Neural crest cell (in vitro differentiated cells): ENCODE measurements at regions not wholly inside any gene's neighbourhood (a gene's known extent, or its start where the extent isn't known, plus 50 kb on each side); places are given as distances from the start of the nearest gene placed in this dataset.

Experiments used
- DNase-seq: peaks from one replicate; pipeline ENCODE4 v3.0.0; 2021; ENCODE audit warnings: low read depth, mixed read lengths, low spot score
- H3K27ac Mint-ChIP-seq: one replicate; pipeline ENCODE4 v1.8.0; 2021; ENCODE audit warnings: mild to moderate bottlenecking, mixed read lengths; ENCODE audit not compliant: unreplicated experiment
- H3K27me3 Mint-ChIP-seq: 2 replicates; pipeline ENCODE4 v1.8.0; 2021; ENCODE audit warnings: low read depth, mild to moderate bottlenecking, mixed read lengths
- H3K36me3 Mint-ChIP-seq: 2 replicates; pipeline ENCODE4 v1.8.0; 2021; ENCODE audit warnings: low read depth, mild to moderate bottlenecking, mixed read lengths
- H3K4me1 Mint-ChIP-seq: 2 replicates; pipeline ENCODE4 v1.8.0; 2021; ENCODE audit warnings: mixed read lengths
- H3K4me3 Mint-ChIP-seq: one replicate; pipeline ENCODE4 v1.8.0; 2021; ENCODE audit warnings: mild to moderate bottlenecking, mixed read lengths
- H3K9me3 Mint-ChIP-seq: 2 replicates; pipeline ENCODE4 v1.8.0; 2021; ENCODE audit warnings: mixed read lengths
- TF ChIP-seq, protein P1 (sequence below): fragments of 200-600 bp; sonication (generic); conservative IDR thresholded peaks from 2 replicates; pipeline ENCODE4 v1.5.0; 2021; ENCODE audit warnings: antibody characterized with exemption, mild to moderate bottlenecking

DNA sequence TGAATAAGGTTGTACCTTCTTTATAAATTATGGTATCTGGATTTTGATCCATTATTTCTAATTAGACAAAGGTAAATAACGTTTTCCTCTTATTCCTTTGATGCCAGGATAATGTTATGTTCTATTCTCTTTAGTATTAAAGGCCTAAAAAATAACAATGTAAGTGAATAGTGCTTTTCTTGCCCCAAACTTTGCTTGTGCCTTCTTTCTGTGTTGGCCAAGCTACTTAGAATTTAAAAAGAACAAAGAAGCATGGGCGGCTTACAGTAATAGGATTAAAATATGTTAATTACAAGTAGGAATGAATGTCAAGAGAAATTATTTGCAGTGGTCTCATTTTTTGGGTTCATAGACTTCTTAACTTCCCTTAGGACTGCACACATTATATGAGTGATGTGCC lies 105.0 kb upstream of the FSIP2 start:
- Mint-ChIP-seq H3K4me1 (peaks cover 7% of the 10 kb centered on the region), H3K4me3 (no peak overlapping the region), H3K9me3 (peaks cover 2% of the 10 kb centered on the region), H3K27me3 (no peaks in the 10 kb centered on the region), H3K36me3 (no peaks in the 10 kb centered on the region), H3K27ac (no peak overlapping the region)
- TF ChIP-seq, protein P1, sequence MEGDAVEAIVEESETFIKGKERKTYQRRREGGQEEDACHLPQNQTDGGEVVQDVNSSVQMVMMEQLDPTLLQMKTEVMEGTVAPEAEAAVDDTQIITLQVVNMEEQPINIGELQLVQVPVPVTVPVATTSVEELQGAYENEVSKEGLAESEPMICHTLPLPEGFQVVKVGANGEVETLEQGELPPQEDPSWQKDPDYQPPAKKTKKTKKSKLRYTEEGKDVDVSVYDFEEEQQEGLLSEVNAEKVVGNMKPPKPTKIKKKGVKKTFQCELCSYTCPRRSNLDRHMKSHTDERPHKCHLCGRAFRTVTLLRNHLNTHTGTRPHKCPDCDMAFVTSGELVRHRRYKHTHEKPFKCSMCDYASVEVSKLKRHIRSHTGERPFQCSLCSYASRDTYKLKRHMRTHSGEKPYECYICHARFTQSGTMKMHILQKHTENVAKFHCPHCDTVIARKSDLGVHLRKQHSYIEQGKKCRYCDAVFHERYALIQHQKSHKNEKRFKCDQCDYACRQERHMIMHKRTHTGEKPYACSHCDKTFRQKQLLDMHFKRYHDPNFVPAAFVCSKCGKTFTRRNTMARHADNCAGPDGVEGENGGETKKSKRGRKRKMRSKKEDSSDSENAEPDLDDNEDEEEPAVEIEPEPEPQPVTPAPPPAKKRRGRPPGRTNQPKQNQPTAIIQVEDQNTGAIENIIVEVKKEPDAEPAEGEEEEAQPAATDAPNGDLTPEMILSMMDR, result no peak
- no peak for DNase-seq

DNA sequence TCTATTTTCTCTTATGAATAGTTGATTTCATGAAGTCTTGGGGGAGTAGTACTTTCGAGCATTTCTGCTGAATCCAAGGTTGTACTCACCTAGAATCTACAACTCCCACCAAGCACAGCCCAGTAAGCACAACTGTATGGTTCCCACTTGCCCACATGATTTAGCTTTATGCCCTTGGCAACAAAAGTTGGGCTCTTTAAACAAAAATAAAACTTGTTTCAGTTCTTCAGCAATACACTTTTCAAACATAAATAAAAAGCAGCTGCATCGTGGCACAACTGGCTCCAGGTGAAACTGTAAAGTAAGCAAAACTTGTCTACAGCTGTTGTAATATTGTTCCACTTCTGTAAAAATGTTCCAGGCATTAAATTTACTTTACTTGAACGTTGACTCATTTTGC lies 99.8 kb upstream of the FSIP2 start:
- H3K4me1 Mint-ChIP-seq, result peaks cover 12% of the 10 kb centered on the region
- no peak overlapping the region for H3K4me3 Mint-ChIP-seq
- H3K27me3 Mint-ChIP-seq, result no peaks in the 10 kb centered on the region

DNA sequence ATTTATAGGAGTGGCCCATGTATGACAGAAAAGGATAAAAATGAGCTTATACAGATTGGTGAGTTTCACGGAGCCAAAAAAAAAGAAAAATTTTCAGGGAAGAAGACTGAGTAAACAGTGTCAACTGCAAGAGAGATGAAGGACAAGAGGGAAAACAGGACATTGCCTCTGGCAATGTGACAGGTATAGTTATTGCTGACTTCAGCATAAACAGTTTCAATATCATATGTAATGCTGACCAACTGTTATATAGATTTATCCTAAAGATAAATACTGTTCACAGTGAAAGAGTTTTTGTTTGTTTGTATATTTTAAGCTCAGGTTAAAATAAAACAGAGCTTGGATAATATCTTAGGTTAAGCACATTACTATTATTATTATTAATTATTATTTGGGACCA lies 98.0 kb upstream of the FSIP2 start:
- TF ChIP-seq, protein P1, result no peak
- no peak for DNase-seq
- no peaks in the 10 kb centered on the region for H3K36me3 Mint-ChIP-seq
- no peak overlapping the region for H3K4me3 Mint-ChIP-seq
- peaks cover 24% of the 10 kb centered on the region for H3K4me1 Mint-ChIP-seq
- H3K9me3 Mint-ChIP-seq, result no peaks in the 10 kb centered on the region
- no peaks in the 10 kb centered on the region for H3K27me3 Mint-ChIP-seq
- H3K27ac Mint-ChIP-seq, result no peak overlapping the region

More for the DNA sequence above, 99.8 kb upstream of the FSIP2 start:
- TF ChIP-seq, protein P1, result no peak
- no peak for DNase-seq
- H3K36me3 Mint-ChIP-seq, result no peaks in the 10 kb centered on the region
- H3K9me3 Mint-ChIP-seq, result no peaks in the 10 kb centered on the region
- H3K27ac Mint-ChIP-seq, result no peak overlapping the region

DNA sequence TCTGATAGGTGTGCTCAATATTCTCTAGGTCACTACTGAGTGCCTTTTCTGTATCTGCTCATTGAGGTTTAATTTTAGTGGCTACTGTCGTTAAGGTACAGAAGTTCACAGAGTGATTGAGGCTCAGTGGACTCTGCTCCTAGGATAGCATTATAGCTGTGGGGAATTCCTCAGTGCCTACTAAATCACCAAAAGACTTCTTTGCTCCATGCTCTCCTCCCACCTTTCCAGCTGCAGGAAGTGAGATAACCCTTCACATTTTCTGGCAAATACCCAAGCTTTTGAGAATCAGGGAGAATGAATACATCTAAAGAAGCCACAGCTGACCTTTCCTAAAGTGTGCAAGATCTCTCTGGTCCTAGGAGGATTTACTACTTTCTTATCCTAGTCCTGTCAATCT lies 95.2 kb upstream of the FSIP2 start:
- Mint-ChIP-seq H3K9me3 (no peaks in the 10 kb centered on the region), H3K27ac (no peak overlapping the region), H3K27me3 (no peaks in the 10 kb centered on the region), H3K4me3 (no peak overlapping the region), H3K36me3 (no peaks in the 10 kb centered on the region), H3K4me1 (peaks cover 18% of the 10 kb centered on the region)
- TF ChIP-seq, protein P1, result no peak
- DNase-seq, result no peak

DNA sequence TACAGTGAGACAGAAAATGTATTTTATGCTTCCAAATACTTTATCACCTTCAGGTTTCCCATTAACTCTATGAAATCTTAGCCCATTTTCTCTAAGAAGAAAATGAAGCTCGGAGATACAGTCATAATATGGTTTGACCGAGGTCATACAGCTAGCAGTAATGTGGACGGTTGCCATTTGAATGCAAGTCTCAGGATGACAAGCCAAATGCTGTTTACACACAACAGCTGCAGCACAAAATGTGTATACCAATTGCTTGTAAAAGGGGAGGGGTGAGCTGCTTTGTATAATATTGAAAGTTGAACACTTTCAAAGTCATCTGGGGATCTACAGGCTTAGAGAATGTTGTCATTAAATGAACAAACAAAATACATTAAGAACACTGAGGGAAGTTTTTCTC lies 93.8 kb upstream of the FSIP2 start:
- Mint-ChIP-seq H3K9me3 (no peaks in the 10 kb centered on the region), H3K4me1 (peaks cover 17% of the 10 kb centered on the region), H3K36me3 (no peaks in the 10 kb centered on the region), H3K27me3 (no peaks in the 10 kb centered on the region), H3K4me3 (no peak overlapping the region), H3K27ac (no peak overlapping the region)
- DNase-seq, result no peak
- TF ChIP-seq, protein P1, result no peak

DNA sequence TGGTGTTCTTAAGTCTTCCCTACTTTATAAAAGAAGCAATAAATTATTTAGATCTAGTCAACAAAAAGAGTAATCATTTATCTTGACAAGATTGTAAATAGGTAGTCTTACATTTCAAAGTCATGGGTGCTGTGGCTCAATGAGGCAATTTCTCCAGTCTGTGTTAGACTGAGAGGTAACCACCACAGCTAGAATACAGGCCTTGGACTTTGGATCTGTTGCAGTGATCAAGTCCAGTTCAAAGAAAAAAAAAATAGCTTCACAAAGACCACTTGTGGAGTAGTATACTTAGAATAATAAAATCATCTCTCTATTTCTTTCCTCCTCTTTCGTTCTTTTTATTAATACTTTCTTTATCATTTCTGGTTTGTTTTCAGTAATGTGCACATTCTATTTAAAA lies 93.1 kb upstream of the FSIP2 start:
- H3K27ac Mint-ChIP-seq, result no peak overlapping the region
- no peak overlapping the region for H3K4me3 Mint-ChIP-seq
- DNase-seq, result no peak
- H3K36me3 Mint-ChIP-seq, result no peaks in the 10 kb centered on the region
- TF ChIP-seq, protein P1, result no peak
- peaks cover 17% of the 10 kb centered on the region for H3K4me1 Mint-ChIP-seq
- no peaks in the 10 kb centered on the region for H3K9me3 Mint-ChIP-seq
- no peaks in the 10 kb centered on the region for H3K27me3 Mint-ChIP-seq
